ENCODE measurements at regions not wholly inside any gene's neighbourhood (a gene's known extent, or its start where the extent isn't known, plus 50 kb on each side); places are given as distances from the start of the nearest gene placed in this dataset.

DNA sequence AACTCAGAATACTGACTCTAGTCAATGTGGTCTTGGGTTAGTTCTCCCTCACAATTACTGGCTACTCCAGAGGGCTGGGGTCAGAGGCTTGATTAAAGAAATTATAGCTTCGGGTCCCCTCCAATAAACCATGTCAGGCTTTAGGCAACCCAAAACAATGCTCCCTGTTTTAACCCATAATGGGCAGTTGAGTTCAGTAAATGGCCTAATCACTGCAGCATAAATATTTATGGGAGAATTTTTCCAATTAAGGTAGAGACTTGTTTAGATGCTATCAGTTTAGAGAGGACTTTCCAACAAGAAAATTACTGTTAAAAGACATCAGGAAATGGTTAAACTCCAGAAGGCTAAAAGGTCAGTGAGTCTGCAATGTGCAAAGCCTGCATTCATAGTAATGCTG lies 389.2 kb upstream of the PRICKLE1 start:
- Histone ChIP-seq H3K9me3 (ENCODE audit: low read depth) (no peaks in the 10 kb centered on the region), H3K79me2 (ENCODE audit: low read depth) (no peaks in the 10 kb centered on the region), H2AFZ (replicated peaks) (no peak overlapping the region), H3K36me3 (no peaks in the 10 kb centered on the region), H3F3A (ENCODE audit: low read depth) (no peaks in the 10 kb centered on the region), H3K27me3 (no peaks in the 10 kb centered on the region), H4K20me1 (ENCODE audit: low read depth) (no peaks in the 10 kb centered on the region), H3K27ac (no peak overlapping the region), H3K4me3 (no peak overlapping the region), H3K9ac (no peak overlapping the region), H3K4me2 (no peak overlapping the region), H3K4me1 (peaks cover 4% of the 10 kb centered on the region)
- Mint-ChIP-seq H3K36me3 (no peaks in the 10 kb centered on the region), H3K4me1 (peaks cover 14% of the 10 kb centered on the region), H3K27ac (no peak overlapping the region), H3K4me3 (no peak overlapping the region), H3K27me3 (ENCODE audit: insufficient read depth, low read depth) (peaks cover 2% of the 10 kb centered on the region), H3K9me3 (peaks cover 10% of the 10 kb centered on the region)
- no peak for DNase-seq (ENCODE audit: low spot score)
- TF ChIP-seq EZH2phosphoT487 (IDR thresholded peaks at IDR 0.05) = no peak
- TF ChIP-seq, protein P1, sequence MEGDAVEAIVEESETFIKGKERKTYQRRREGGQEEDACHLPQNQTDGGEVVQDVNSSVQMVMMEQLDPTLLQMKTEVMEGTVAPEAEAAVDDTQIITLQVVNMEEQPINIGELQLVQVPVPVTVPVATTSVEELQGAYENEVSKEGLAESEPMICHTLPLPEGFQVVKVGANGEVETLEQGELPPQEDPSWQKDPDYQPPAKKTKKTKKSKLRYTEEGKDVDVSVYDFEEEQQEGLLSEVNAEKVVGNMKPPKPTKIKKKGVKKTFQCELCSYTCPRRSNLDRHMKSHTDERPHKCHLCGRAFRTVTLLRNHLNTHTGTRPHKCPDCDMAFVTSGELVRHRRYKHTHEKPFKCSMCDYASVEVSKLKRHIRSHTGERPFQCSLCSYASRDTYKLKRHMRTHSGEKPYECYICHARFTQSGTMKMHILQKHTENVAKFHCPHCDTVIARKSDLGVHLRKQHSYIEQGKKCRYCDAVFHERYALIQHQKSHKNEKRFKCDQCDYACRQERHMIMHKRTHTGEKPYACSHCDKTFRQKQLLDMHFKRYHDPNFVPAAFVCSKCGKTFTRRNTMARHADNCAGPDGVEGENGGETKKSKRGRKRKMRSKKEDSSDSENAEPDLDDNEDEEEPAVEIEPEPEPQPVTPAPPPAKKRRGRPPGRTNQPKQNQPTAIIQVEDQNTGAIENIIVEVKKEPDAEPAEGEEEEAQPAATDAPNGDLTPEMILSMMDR (IDR thresholded peaks at IDR 0.05) = no peak

DNA sequence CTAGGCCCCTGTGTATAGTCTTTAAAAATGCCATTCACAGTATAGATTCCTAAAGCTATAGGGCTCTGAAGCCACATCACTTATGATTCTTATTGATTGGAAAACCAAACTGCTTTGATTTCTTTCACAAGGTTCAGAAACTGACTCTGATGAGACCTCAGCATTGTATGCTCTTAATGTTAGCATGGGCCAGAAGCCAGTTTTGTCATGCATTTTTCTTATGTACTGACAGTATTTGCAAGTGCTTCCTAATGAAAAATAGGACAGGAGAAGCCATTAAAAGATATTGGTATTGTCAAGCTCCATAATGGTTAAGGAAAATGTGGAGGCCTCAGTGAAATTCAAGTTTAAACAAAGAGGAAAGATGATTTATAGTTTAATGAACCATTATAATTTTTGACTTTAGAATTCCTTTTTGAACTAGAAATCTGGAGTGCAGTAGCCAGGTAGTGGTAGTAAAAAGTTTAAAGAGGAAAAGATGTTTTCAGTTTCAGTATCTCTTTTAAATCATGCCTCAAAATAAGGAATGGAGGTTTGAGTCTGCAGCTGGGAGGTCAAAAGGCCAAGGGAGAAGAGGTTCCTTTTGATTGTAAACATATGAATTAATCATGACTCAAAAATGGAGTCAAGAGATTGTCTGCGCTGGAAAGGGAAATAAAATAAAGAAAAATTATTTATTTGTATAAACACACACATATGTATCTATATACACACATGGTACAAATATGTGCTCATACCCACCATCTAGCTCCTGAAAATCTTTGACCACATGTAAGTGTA lies 388.1 kb upstream of the PRICKLE1 start:
- Histone ChIP-seq H4K20me1 (ENCODE audit: low read depth) (no peaks in the 10 kb centered on the region), H3K9me3 (ENCODE audit: low read depth) (no peaks in the 10 kb centered on the region), H3K27ac (no peak overlapping the region), H2AFZ (replicated peaks) (no peak overlapping the region), H3K9ac (no peak overlapping the region), H3K4me1 (peaks cover 4% of the 10 kb centered on the region), H3K4me2 (no peak overlapping the region), H3K79me2 (ENCODE audit: low read depth) (no peaks in the 10 kb centered on the region), H3F3A (ENCODE audit: low read depth) (no peaks in the 10 kb centered on the region), H3K36me3 (no peaks in the 10 kb centered on the region), H3K4me3 (no peak overlapping the region), H3K27me3 (no peaks in the 10 kb centered on the region)
- Mint-ChIP-seq H3K27ac (peak overlapping the region; percentile 14), H3K4me3 (no peak overlapping the region), H3K9me3 (peaks cover 10% of the 10 kb centered on the region), H3K4me1 (peaks cover 14% of the 10 kb centered on the region), H3K36me3 (no peaks in the 10 kb centered on the region), H3K27me3 (ENCODE audit: insufficient read depth, low read depth) (peaks cover 2% of the 10 kb centered on the region)
- DNase-seq (ENCODE audit: low spot score) = no peak
- TF ChIP-seq EZH2 (IDR thresholded peaks at IDR 0.05) = no peak
- no peak for TF ChIP-seq EZH2phosphoT487 (IDR thresholded peaks at IDR 0.05)
- TF ChIP-seq, protein P1 (IDR thresholded peaks at IDR 0.05) = no peak

DNA sequence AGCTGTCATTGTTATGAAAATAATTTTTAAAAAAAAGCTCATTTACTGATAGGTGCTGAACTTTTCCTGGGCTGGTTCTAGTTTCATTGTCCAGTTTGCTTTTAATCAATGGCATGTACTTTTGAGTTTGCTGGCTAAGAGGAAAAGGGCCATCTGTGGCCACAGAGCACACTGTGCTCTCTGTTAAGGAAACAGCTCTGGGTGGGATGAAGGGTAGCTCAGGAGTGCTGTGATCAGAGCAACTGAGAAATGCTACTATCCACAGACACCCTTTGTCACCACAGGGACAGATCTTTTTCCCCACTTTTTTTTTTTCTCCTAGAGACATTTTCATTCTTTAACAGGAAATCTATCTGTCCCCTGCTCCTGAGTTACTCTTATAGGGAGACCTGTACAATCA lies 387.1 kb upstream of the PRICKLE1 start:
- no peaks in the 10 kb centered on the region for H3K36me3 ChIP-seq
- no peaks in the 10 kb centered on the region for H4K20me1 ChIP-seq (ENCODE audit: low read depth)
- H3K4me2 ChIP-seq = no peak overlapping the region
- TF ChIP-seq, protein P1 (IDR thresholded peaks at IDR 0.05) = no peak
- TF ChIP-seq EZH2 (IDR thresholded peaks at IDR 0.05) (no peak), EZH2phosphoT487 (IDR thresholded peaks at IDR 0.05) (no peak)
- peaks cover 4% of the 10 kb centered on the region for H3K4me1 ChIP-seq
- no peak overlapping the region for H3K9ac ChIP-seq
- H3F3A ChIP-seq (ENCODE audit: low read depth) = no peaks in the 10 kb centered on the region
- no peak overlapping the region for H3K4me3 ChIP-seq
- peak overlapping the region; percentile 9 for H3K27ac Mint-ChIP-seq
- H3K9me3 ChIP-seq (ENCODE audit: low read depth) = no peaks in the 10 kb centered on the region
- H3K4me1 Mint-ChIP-seq = peaks cover 14% of the 10 kb centered on the region
- peaks cover 2% of the 10 kb centered on the region for H3K27me3 Mint-ChIP-seq (ENCODE audit: insufficient read depth, low read depth)
- H3K36me3 Mint-ChIP-seq = no peaks in the 10 kb centered on the region
- peaks cover 12% of the 10 kb centered on the region for H3K9me3 Mint-ChIP-seq
- H3K27ac ChIP-seq = no peak overlapping the region
- H3K4me3 Mint-ChIP-seq = no peak overlapping the region
- H3K79me2 ChIP-seq (ENCODE audit: low read depth) = no peaks in the 10 kb centered on the region
- DNase-seq (ENCODE audit: low spot score) = no peak
- no peaks in the 10 kb centered on the region for H3K27me3 ChIP-seq
- H2AFZ ChIP-seq (replicated peaks) = no peak overlapping the region
